A549 (cell line): ENCODE measurements at regions not wholly inside any gene's neighbourhood (a gene's known extent, or its start where the extent isn't known, plus 50 kb on each side); places are given as distances from the start of the nearest gene placed in this dataset.
"Not testable (repeated sequence)": the region's sequence is repeated elsewhere in the genome, so short reads cannot be mapped to it uniquely, and the experiment has no call there.

Experiments
- POLR2A ChIP-seq: IDR thresholded peaks from 2 replicates; pipeline ENCODE4 v1.6.1; 2012; ENCODE audit warnings: mild to moderate bottlenecking, low read length
- RAD21 ChIP-seq, 2 experiments: fragments of >200 bp in 1 of 2; sonication (Bioruptor Twin) in 1 of 2; formaldehyde crosslinking in 1 of 2; IDR thresholded peaks in 1 of 2; conservative IDR thresholded peaks in 1 of 2; 2 replicates in 1 of 2; 3 replicates in 1 of 2; pipeline ENCODE4 v1.6.1; 2012 to 2018; ENCODE audit warnings: inconsistent platforms in 1 of 2
- REST ChIP-seq: fragments of 200-600 bp; sonication (generic); IDR thresholded peaks from 2 replicates; pipeline ENCODE4 v1.6.1; 2016; ENCODE audit warnings: antibody characterized with exemption, mild to moderate bottlenecking, moderate library complexity

- not testable (repeated sequence) for TF ChIP-seq RAD21 (conservative IDR thresholded peaks at IDR 0.05 in 1 of 2, IDR thresholded peaks at IDR 0.05 in 1 of 2); POLR2A; REST
Observed at GRCh38 chr9:61376159-61376558, 186.3 kb downstream of the SPATA31A7 start.
